ENCODE measurements at regions not wholly inside any gene's neighbourhood (a gene's known extent, or its start where the extent isn't known, plus 50 kb on each side); places are given as distances from the start of the nearest gene placed in this dataset.

DNA sequence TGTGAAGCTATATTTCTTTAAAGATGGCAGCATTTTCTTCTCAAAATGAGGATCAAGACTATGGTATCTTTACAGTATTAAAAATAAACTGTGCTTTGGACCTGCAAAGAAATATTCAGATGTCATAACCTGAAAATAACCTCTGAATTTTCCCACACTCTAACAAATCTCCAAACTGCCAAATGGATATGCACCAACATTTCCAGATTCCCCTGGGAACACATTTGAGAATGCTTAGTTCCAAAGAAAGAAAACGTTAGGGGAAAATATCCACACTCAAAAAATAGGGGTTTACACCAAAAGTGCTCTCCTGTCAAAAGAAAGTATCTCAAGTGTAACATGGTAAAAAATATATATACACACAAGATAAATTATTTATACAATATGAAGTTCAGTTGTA is 69.1 kb upstream of the ARHGAP29 start:
- no peaks in the 10 kb centered on the region for H3K27me3 ChIP-seq
- no peaks in the 10 kb centered on the region for H3K9me3 ChIP-seq
- H3K27ac ChIP-seq, result no peak overlapping the region
- peaks cover 5% of the 10 kb centered on the region for H3K4me1 ChIP-seq
- H3K36me3 ChIP-seq, result no peaks in the 10 kb centered on the region
- DNase-seq (ENCODE audit: low spot score in 2 of 2), result no peak
- WGBS, result 59% methylated on average over 1 of the region's 1 CpG
- H3K4me3 ChIP-seq, result no peak overlapping the region
- TF ChIP-seq POLR2AphosphoS5 (IDR thresholded peaks at IDR 0.05) (no peak), POLR2A (IDR thresholded peaks at IDR 0.05) (no peak), EP300 (IDR thresholded peaks at IDR 0.05) (no peak)
- TF ChIP-seq, protein P1, sequence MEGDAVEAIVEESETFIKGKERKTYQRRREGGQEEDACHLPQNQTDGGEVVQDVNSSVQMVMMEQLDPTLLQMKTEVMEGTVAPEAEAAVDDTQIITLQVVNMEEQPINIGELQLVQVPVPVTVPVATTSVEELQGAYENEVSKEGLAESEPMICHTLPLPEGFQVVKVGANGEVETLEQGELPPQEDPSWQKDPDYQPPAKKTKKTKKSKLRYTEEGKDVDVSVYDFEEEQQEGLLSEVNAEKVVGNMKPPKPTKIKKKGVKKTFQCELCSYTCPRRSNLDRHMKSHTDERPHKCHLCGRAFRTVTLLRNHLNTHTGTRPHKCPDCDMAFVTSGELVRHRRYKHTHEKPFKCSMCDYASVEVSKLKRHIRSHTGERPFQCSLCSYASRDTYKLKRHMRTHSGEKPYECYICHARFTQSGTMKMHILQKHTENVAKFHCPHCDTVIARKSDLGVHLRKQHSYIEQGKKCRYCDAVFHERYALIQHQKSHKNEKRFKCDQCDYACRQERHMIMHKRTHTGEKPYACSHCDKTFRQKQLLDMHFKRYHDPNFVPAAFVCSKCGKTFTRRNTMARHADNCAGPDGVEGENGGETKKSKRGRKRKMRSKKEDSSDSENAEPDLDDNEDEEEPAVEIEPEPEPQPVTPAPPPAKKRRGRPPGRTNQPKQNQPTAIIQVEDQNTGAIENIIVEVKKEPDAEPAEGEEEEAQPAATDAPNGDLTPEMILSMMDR (IDR thresholded peaks at IDR 0.05), result no peak

GRCh38 chr1:94305704-94306103 is 68.3 kb upstream of the ARHGAP29 start:
- Histone ChIP-seq H3K27ac (no peak overlapping the region), H3K36me3 (no peaks in the 10 kb centered on the region), H3K9me3 (no peaks in the 10 kb centered on the region), H3K27me3 (no peaks in the 10 kb centered on the region), H3K4me3 (no peak overlapping the region), H3K4me1 (peaks cover 6% of the 10 kb centered on the region)
- WGBS, result 75% methylated on average over 1 of the region's 1 CpG
- no peak for DNase-seq (ENCODE audit: low spot score in 2 of 2)
- TF ChIP-seq EP300 (IDR thresholded peaks at IDR 0.05), result no peak
- no peak for TF ChIP-seq POLR2A (IDR thresholded peaks at IDR 0.05)
- TF ChIP-seq POLR2AphosphoS5 (IDR thresholded peaks at IDR 0.05), result no peak

GRCh38 chr1:94304553-94304952 is 67.2 kb upstream of the ARHGAP29 start:
- H3K27me3 ChIP-seq, result no peaks in the 10 kb centered on the region
- H3K27ac ChIP-seq, result no peak overlapping the region
- H3K4me1 ChIP-seq, result peaks cover 15% of the 10 kb centered on the region
- H3K4me3 ChIP-seq, result no peak overlapping the region
- H3K9me3 ChIP-seq, result no peaks in the 10 kb centered on the region
- H3K36me3 ChIP-seq, result no peaks in the 10 kb centered on the region
- no peak for DNase-seq (ENCODE audit: low spot score in 2 of 2)
- TF ChIP-seq, protein P1 (IDR thresholded peaks at IDR 0.05), result no peak
- TF ChIP-seq POLR2AphosphoS5 (IDR thresholded peaks at IDR 0.05), result no peak
- no peak for TF ChIP-seq POLR2A (IDR thresholded peaks at IDR 0.05)
- TF ChIP-seq EP300 (IDR thresholded peaks at IDR 0.05), result no peak
- 100% methylated on average over 1 of the region's 1 CpG for WGBS

GRCh38 chr1:94303005-94303404 is 65.6 kb upstream of the ARHGAP29 start:
- H3K4me3 ChIP-seq, result no peak overlapping the region
- 48% methylated on average over 1 of the region's 1 CpG for WGBS
- TF ChIP-seq, protein P1 (IDR thresholded peaks at IDR 0.05), result no peak
- TF ChIP-seq POLR2AphosphoS5 (IDR thresholded peaks at IDR 0.05) (no peak), EP300 (IDR thresholded peaks at IDR 0.05) (no peak), POLR2A (IDR thresholded peaks at IDR 0.05) (no peak)
- no peak overlapping the region for H3K27ac ChIP-seq
- no peaks in the 10 kb centered on the region for H3K27me3 ChIP-seq
- no peak for DNase-seq (ENCODE audit: low spot score in 2 of 2)
- peaks cover 28% of the 10 kb centered on the region for H3K4me1 ChIP-seq
- H3K36me3 ChIP-seq, result no peaks in the 10 kb centered on the region
- no peaks in the 10 kb centered on the region for H3K9me3 ChIP-seq

DNA sequence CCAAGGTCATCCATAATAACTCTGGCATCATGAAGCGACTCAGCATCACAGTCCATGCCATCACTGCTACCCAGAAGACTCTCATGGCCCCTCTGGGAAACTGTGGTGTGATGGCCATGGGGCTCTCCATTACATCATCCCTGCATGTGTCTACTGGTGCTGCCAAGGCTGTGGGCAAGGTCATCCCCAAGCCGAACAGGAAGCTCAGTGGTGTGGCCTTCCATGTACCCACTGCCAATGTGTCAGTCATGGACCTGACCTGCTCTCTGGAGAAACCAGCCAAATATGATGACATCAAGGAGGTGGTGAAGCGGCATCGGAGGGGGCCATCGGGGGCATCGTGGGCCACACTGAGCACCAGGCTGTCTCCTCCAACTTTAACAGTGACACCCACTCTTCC is 65.1 kb upstream of the ARHGAP29 start:
- DNase-seq (ENCODE audit: low spot score in 2 of 2), result no peak
- H3K9me3 ChIP-seq, result no peaks in the 10 kb centered on the region
- no peak overlapping the region for H3K4me3 ChIP-seq
- TF ChIP-seq EP300 (IDR thresholded peaks at IDR 0.05), result no peak
- TF ChIP-seq, protein P1 (IDR thresholded peaks at IDR 0.05), result no peak
- TF ChIP-seq POLR2A (IDR thresholded peaks at IDR 0.05), result no peak
- TF ChIP-seq POLR2AphosphoS5 (IDR thresholded peaks at IDR 0.05), result no peak
- peaks cover 28% of the 10 kb centered on the region for H3K4me1 ChIP-seq
- H3K27ac ChIP-seq, result no peak overlapping the region
- WGBS, result 98% methylated on average over 6 of the region's 6 CpGs
- H3K27me3 ChIP-seq, result no peaks in the 10 kb centered on the region
- no peaks in the 10 kb centered on the region for H3K36me3 ChIP-seq

DNA sequence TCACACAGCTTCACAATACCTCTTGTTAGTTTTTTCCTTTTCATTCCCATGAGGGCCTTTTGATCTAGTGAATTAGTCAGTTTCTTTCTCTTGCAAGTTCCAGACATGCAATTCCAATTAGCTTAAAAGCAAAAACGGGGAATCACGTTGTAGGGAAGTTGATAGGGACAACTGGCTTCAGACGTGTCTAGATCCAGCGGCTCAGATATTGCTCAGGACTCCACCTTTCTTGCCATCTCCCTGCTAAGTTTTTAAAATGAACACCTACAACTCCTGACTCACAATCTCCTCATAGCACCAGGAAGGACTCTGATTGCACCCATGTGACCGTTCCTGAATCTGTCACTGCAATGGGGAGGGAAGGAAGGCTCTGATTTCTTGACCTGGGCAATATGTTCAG is 63.8 kb upstream of the ARHGAP29 start:
- Histone ChIP-seq H3K4me3 (no peak overlapping the region), H3K36me3 (no peaks in the 10 kb centered on the region), H3K4me1 (peaks cover 28% of the 10 kb centered on the region), H3K9me3 (no peaks in the 10 kb centered on the region), H3K27ac (no peak overlapping the region), H3K27me3 (no peaks in the 10 kb centered on the region)
- WGBS, result 65% methylated on average over 5 of the region's 5 CpGs
- DNase-seq (ENCODE audit: low spot score in 2 of 2), result no peak
- TF ChIP-seq POLR2A (IDR thresholded peaks at IDR 0.05) (no peak), POLR2AphosphoS5 (IDR thresholded peaks at IDR 0.05) (no peak), EP300 (IDR thresholded peaks at IDR 0.05) (no peak)
- TF ChIP-seq, protein P1 (IDR thresholded peaks at IDR 0.05), result no peak

All from suprapubic skin (tissue), 4 donors.